Fibroblast of the conjunctiva (primary cell): ENCODE measurements at regions not wholly inside any gene's neighbourhood (a gene's known extent, or its start where the extent isn't known, plus 50 kb on each side); places are given as distances from the start of the nearest gene placed in this dataset.
"Not testable (repeated sequence)": the region's sequence is repeated elsewhere in the genome, so short reads cannot be mapped to it uniquely, and the experiment has no call there.

Experiments
- DNase-seq: peaks from one replicate; pipeline ENCODE4 v3.0.0-alpha.2; 2010; ENCODE audit warnings: low read depth

DNA sequence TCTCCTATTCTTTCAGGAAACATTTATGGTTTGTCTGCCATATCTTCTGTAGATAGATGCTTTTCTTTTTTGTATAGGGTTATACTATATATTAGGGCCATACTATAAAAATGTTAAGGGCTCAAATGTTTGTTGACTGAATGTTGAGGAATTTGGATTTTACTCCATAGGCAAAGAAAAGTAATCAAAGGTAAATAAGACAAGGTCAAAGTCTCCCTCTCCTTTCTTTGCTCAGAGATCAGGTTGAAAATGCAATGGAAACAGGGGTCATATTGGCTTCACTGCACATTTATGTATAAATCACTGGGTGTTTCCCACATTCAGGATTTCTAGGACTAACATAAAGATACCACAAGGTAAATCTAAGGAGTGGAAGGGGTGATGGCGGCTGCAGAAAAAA lies 291.4 kb upstream of the FZD8 start:
- no peak for DNase-seq

GRCh38 chr10:35929962-35930361 lies 287.9 kb upstream of the FZD8 start:
- not testable (repeated sequence) for DNase-seq

GRCh38 chr10:35928748-35929147 lies 286.7 kb upstream of the FZD8 start:
- no peak for DNase-seq

DNA sequence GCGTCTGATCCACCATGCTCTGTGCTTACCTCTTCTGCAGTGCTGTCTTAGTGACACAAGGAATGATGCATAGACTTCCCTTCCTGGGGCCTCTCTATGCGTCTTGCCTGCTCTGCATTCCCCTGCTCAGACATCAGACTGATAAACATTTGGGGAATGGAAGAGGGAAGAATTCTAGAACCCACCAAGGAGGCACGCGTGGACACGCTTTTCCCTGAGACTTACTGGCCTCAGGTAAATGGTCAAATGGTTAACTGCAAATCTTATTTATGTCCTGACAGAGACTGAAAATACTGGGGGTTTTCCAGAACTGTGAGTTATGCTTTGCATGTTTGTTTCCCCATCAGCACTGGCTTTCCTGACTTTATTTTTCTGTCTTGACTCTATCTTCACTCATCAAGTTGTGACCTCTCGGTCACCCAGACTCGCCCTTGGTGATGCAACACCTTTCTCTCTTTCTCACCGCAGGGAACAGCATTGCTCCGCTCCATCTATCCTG lies 285.9 kb upstream of the FZD8 start:
- DNase-seq = no peak

- no peak for DNase-seq
Observed at GRCh38 chr10:35927341-35927740, 285.2 kb upstream of the FZD8 start.

DNA sequence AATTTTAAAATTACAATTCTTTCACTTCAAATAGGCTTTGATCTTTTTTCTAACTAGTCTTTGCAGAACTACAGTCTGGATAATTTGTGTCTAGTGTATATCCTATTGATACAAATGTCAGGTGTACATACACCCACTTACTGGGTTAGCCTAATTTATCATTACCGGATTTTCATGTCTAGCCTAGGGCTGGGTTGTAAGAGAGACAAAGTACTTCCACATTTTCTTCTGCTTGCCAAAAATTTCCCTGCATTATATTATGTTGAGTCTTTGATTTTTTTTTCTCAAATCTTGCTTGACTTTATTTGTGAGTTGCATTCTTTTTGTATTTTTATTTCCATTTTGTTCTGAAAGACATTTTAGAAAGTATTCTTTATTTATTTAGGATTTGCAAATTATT lies 284.8 kb upstream of the FZD8 start:
- no peak for DNase-seq

GRCh38 chr10:35925493-35925892 lies 283.4 kb upstream of the FZD8 start:
- no peak for DNase-seq

DNA sequence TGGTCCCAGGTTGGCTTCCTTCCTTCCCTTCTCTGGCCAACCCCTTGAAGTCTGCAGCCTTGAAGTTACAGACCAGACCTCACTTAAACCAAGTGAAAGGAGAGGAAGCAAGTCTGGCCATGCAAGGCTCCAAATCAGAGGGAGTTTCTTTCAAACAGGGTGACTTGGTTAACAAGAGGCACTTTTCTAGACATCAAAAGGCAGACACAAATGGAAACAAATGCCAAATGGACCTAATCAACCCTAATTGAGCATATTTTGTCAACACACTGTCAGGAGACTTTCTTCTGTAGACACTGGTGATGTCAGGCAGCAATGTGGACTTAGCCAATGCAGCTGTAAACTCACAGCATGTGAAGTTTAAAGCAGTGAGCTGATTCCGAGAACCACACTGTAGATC lies 282.7 kb upstream of the FZD8 start:
- DNase-seq = no peak

DNA sequence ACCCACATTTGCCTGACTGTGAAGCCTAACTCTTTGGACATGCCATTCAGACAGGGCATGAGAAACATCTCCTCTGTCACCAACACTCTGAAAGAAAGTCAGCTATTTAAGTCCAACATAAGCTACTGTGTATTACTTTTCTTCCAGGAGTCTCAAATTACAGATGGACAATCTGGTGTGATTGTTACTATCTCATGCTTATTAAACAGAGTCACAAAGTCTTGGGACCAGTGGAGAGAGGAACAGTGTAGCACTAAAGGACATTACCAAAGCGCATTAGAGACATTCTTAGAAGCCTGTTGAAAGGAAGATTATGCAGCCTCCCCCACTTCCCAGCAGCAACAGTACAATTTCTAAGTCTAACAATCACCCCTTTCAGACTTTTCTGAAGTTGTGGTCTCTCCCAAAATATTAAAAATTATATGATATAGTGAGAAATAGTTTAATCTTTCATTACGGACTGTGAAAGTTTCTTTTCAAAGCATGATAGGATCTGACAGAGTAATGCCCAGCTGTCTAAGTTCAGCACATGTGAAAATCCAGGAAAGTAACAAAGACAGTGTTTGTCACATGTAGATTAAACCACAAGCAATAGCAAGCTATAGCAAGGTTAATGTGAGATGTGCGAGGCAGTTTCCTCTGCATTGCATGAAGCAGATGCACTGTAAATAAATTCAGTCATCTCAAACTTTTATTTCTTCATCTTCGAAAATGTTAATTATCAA lies 280.9 kb upstream of the FZD8 start:
- no peak for DNase-seq

GRCh38 chr10:35921866-35922350 lies 279.8 kb upstream of the FZD8 start:
- DNase-seq = no peak

DNA sequence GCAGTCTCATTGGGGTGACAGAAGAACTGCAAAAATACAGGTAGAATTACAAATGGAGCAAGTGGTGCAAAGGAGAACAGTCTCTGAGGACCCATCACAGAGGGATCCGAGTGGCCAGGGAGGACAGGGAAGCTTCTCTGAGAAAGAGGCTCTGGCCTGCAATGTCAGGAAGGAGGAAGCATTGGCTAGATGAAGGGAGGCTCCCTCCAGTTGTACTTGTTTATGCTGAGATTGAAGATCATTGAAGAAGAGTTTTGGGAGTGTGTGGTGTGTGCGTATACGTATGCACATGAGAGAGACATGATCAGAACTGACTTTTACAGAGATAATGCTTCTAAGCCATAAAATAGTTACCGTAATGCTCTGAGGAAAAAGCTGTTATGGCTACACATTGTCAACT lies 274.7 kb upstream of the FZD8 start:
- DNase-seq = no peak

GRCh38 chr10:35913628-35914027 lies 271.5 kb upstream of the FZD8 start:
- DNase-seq = no peak

GRCh38 chr10:35912615-35913569 lies 270.8 kb upstream of the FZD8 start:
- no peak for DNase-seq

GRCh38 chr10:35911954-35912353 lies 269.9 kb upstream of the FZD8 start:
- DNase-seq = no peak

- DNase-seq = no peak
Observed at GRCh38 chr10:35911233-35911632, 269.1 kb upstream of the FZD8 start.

GRCh38 chr10:35910234-35910633 lies 268.1 kb upstream of the FZD8 start:
- DNase-seq = no peak

- DNase-seq = no peak
Observed at GRCh38 chr10:35909121-35909720, 267.1 kb upstream of the FZD8 start.

DNA sequence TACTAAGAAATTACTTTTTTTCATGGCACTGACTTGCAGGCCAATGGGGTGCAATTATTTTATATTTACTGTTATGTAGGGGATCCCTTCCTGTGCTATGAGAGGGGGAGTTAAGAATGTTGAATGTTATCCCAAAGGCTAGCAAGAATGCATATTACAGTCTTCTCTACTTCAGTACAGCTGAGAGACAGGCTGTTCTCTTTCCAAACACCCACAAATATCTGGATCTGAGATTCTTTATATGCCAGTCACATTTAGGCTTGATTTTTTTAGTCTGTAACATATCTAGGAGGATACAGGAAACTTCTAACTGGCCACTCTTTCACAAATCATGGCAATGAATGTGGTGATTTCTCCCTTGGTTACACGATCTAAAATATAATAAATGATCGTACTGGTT lies 266.4 kb upstream of the FZD8 start:
- DNase-seq = no peak

DNA sequence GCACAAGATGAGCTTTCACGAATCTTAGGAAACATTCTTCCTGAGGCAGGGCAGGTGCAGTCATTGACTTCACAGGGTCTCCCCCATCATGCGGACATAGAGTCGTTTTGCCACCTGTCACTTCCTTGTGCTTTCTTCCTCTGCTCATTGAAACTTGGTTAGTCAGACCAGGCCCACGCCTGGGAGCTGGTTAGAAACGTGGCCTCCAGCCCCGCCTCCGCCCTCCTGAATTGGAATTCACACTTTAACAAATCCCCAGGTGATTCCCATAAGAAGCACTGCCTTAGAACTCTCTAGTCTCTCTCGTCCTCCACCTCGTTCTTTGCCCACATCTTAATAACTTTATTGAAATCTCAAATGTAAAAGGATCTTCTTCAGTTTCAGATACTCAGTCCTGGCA lies 265.5 kb upstream of the FZD8 start:
- DNase-seq = no peak

GRCh38 chr10:35906155-35906554 lies 264.1 kb upstream of the FZD8 start:
- no peak for DNase-seq

DNA sequence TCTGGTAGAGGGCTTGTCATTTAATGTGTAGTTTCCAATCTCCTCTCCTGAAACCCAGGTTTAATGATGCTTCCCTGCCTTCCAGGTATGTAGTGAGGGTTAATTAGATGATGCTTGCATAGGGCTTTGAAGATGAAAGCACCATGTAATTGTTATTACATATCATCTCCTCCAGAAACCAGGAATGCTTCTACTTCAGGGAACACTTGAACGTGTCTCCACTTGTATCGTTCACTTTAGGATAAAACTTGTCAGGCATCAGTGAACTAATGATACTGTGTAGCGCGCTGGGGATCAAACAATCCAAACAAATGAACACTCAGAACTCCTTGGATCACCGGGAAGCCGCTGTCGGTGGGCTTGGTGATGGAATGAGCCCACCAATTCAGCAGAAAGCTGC lies 260.9 kb upstream of the FZD8 start:
- DNase-seq = no peak

DNA sequence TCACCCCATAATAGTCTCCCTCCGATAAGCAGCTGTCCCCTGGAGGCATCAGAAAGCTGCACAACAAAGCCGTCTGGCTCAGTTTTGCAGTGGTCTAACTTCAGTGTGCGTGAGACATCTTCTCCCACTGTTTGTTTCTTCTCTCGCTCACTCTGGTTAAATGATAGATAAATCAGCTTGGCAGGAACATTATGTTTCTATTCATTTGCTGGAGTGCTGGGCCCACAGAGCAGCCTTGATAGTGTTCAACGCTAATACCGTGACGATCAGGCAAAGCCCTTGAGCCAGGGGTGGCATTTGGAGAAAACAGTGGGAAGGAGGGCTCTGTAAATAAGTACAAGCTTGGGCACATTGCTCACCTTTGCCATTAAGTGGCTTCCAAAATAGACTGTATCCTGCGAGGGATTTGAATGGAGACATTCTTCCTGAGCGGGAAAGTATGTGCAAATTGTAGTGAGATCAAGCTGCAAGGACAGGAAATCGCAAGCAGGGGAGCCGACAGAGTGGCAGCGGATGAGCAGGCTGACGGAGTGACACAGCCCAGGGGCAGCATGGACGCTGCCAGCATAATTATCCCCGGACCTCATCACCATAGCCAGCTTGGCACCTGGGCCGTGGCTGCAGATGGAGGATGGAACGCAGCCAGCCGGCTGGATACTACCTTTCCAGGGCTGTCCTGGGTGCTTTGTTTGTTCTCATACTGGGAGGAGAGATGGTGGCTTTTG lies 256.8 kb upstream of the FZD8 start:
- no peak for DNase-seq
